GM10847 (cell line): ENCODE measurements at regions not wholly inside any gene's neighbourhood (a gene's known extent, or its start where the extent isn't known, plus 50 kb on each side); places are given as distances from the start of the nearest gene placed in this dataset.

Experiments
- POLR2A ChIP-seq: IDR thresholded peaks from 2 replicates; pipeline ENCODE4 v1.6.1; 2011; ENCODE audit not compliant: insufficient read length; ENCODE audit errors: extremely low read depth

DNA sequence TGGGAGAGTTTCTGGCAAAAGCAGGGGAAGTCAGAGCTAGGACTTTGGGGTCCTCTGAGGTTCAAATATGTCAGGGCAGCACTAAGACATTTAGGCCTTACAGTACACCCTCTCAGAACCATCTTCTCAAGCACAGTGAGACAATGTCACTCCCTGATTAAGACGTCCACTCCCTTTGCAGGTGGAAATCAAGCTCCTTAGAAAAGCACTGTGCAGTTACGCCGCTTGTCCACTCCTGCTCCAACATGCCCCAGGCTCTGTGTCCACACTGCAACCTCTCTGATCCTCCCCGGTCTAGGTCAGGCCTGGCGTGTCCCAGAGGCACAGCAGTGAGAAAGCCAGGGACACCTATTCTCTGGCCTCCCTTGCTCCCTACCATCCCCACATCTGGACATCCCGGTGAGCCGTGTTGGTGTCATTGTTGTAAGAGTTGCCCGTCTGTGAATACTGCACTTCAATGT is 528.6 kb upstream of the ID2 start:
- TF ChIP-seq POLR2A: no peak

- TF ChIP-seq POLR2A: no peak
Measured at GRCh38 chr2:8154270-8154669, 527.6 kb upstream of the ID2 start.

DNA sequence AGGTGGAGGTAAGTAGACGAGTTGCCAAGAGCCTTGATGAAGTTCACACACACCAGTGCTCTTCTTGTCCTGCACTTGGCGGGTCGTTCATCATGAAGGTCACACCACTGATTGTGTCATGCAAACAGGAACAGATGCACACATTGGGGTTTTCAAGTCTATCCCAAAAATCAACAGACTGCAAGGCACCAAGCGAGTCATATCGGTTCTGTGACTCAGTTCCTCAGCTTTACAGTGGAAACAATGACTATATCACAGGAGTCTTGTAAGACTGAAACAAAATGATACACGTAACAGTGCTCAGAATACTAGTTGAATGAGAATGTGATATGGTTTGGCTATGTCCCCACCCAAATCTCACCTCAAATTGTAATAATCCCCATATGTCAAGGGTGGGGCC is 526.9 kb upstream of the ID2 start:
- TF ChIP-seq POLR2A: no peak

DNA sequence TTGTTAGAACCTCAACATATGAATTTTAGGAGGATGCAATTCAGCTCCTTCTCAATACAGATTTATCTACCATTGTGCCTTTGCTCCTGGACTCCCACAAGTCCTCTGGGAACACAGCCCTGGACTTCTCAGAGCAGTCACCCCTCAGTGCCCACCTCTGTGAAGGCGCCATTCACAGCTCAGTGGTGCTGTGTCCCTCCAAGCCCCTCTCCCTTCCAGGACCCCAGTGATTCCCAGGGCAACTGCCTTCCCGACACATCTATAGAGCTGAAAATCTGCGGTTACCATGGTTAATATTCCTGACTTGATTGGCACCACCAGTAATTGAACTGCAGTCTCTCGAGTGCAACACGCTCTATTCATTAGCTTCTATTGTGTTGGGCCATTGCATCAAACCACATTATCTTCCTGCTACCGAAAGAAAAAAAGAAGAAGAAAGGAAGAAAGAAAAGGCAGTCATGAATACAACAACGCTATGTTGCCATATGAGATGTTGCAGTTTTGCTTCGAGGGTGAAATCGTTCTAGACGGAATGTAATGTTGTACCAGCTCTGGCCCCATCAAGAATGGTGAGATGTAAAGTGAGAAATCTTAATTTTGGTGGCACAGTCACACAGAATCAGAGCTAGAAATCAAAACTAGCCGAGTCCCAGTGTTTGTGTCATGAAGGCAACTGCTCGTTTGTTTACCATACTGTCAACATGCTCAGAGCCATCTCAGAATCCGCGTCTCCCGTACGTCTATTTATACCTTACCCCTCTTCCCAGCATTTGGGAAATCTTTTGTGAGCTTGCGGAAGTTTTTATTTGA is 524.0 kb upstream of the ID2 start:
- no peak for TF ChIP-seq POLR2A

- TF ChIP-seq POLR2A: no peak
Measured at GRCh38 chr2:8158711-8159110, 523.1 kb upstream of the ID2 start.

DNA sequence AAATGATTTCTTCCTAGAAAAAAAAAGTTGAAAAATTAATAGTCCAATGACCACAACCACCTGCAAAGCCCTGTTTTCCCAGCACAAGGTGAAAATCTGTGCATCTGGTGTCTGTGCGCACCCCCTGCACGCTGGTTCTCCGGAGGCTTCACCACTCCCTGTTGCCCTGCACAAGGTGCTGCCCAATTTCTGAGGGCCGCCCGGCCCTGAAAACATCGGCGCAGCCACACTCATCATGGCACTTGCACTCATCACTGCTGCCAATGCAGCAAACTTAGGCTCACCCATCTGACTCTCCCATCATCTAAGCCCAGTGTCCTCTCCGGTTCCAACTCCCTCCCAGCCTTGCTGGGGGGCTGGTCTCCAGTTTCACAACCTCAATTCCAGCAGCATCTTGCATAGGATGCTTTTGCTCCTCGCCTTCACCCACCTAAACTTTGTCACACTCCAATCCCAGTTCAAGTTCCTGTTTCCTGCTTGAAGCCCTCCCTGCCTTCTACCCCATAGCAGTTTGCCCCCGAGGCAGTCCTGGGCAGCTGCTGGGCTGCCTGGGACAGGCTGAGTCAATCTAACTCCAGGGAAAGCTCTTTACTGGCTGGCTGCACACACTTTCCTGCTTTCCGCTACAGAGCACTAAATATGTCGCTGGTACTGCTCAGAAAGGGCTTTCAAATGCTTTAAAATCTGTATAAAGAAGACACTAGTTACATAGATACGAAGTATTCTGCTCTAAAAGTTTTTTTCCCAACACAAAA is 522.5 kb upstream of the ID2 start:
- TF ChIP-seq POLR2A: no peak

- TF ChIP-seq POLR2A: no peak
Measured at GRCh38 chr2:8159966-8160603, 521.8 kb upstream of the ID2 start.

GRCh38 chr2:8160959-8161358 is 520.9 kb upstream of the ID2 start:
- TF ChIP-seq POLR2A: no peak

DNA sequence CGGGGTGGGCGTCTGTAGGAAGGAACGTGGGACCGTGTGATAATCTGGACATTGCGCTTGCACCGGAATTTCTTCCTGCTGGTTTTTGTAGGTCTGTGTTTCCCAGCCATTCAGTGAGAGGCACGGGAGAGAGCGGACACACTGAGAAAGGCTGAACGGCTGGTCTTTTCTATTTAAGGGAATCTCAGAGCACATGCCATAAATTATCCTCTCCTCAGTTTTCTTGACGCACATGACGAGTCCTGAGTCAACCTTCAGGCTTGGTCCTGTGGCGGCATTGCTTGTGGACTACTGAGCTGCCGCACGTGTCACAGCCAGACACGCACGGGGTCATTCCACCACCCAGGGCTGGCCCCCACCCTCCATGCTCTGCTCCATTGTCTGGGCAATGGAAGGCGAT is 519.3 kb upstream of the ID2 start:
- TF ChIP-seq POLR2A: no peak

- TF ChIP-seq POLR2A: no peak
Measured at GRCh38 chr2:8165550-8165949, 516.3 kb upstream of the ID2 start.

DNA sequence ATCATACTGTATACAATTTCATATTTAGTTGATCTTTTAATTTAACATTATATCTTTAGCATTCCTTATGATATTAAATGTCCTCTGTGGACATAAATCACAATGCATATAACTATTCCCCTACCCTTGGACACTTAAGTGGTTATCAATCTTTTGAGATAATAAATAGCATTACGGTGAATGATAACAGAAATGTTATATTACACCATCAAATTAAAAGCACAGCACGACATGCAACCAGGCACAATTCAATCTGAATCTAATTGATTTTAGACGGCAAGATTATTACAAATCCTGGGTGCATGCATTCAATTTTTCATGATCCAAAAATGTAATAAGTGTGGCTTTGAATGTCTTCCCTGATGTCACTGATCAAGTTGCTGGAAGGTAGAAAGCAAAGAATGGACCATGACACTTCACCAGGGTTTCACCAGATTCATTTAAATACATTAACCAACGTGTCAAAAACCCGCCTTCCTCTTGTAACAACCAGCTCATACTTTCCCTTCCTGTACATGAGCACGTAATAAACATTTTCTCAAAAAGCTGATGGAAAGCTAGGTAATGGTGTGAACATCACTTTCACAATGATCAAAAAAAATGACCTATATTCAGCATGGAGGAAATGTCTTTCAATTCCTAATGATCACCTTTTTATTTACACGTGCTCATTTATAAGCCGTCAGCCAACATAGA is 513.7 kb upstream of the ID2 start:
- no peak for TF ChIP-seq POLR2A

DNA sequence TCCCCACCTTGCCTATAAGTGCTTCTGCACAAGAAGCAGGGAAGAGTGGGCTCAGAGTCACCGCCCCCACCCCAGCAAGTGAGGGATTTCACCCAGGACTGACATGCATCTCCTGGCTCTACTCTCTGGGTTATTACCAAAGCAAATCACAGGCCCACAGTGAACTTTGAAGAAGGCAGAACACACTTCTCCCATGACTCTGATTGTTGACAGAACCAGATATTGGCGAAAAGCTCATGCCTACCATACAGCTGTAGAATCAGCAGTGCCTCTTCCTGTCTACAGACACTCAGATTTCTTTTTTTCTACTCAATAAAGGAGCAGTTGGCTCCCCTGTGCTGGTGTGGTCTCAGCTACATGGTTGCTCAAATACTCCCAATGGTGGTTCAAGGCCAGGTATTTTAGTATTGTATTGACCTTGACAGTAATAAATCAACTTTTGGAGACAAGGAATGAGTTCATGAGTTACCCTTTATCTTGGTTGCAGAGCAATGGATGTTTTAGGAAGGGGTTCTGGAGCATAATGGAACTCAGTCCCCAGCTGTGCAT is 512.9 kb upstream of the ID2 start:
- no peak for TF ChIP-seq POLR2A

GRCh38 chr2:8169443-8169842 is 512.4 kb upstream of the ID2 start:
- no peak for TF ChIP-seq POLR2A

GRCh38 chr2:8170552-8171327 is 511.1 kb upstream of the ID2 start:
- TF ChIP-seq POLR2A: no peak
